ENCODE measurements at regions not wholly inside any gene's neighbourhood (a gene's known extent, or its start where the extent isn't known, plus 50 kb on each side); places are given as distances from the start of the nearest gene placed in this dataset.

- TF ChIP-seq CHD7 (IDR thresholded peaks at IDR 0.05; ENCODE audit: insufficient replicate concordance, low read length): no peak
- TF ChIP-seq POLR2A (IDR thresholded peaks at IDR 0.05; ENCODE audit: control extremely low read depth in 1 of 2, low read depth in 2 of 2, low read length in 2 of 2): no peak
- no peak for TF ChIP-seq CTBP2 (IDR thresholded peaks at IDR 0.05; ENCODE audit: borderline replicate concordance, insufficient read depth, insufficient read length, low read length)
- TF ChIP-seq HDAC6 (IDR thresholded peaks at IDR 0.05; ENCODE audit: low read depth, low read length): no peak
- no peak for TF ChIP-seq CHD2 (IDR thresholded peaks at IDR 0.05; ENCODE audit: low read length)
- TF ChIP-seq SP2 (IDR thresholded peaks at IDR 0.05; ENCODE audit: low read length): no peak
- TF ChIP-seq NRF1 (IDR thresholded peaks at IDR 0.05; ENCODE audit: low read depth, low read length): no peak
These were observed 335.0 kb upstream of the ATP5MC3 start (continued) for GRCh38 chr2:175516555-175516954.

Measured in H1 (cell line).